Calu3 (cell line): ENCODE measurements at regions not wholly inside any gene's neighbourhood (a gene's known extent, or its start where the extent isn't known, plus 50 kb on each side); places are given as distances from the start of the nearest gene placed in this dataset.

Experiments
- BruUV-seq: library from RNA; stranded (reverse); fragments of 400-500 nt; replicated peaks from 2 replicates; lab custom pipeline; 2021; lab: Mats Ljungman, UMichigan
- CTCF ChIA-PET: fragments of 300-600 bp; sonication (Branson Sonifier 250); formaldehyde crosslinking; loops from one replicate; lab custom pipeline; 2022; ENCODE audit warnings: antibody characterized with exemption; lab: Charles Lee
- DNase-seq: peaks from one replicate; pipeline ENCODE4 v3.0.0; 2022
- H3K27ac Mint-ChIP-seq: one replicate; pipeline ENCODE4 v1.8.0; 2022; ENCODE audit warnings: mixed read lengths; ENCODE audit not compliant: unreplicated experiment
- H3K27me3 Mint-ChIP-seq: one replicate; pipeline ENCODE4 v1.8.0; 2022; ENCODE audit warnings: mixed read lengths; ENCODE audit not compliant: unreplicated experiment
- H3K36me3 Mint-ChIP-seq: one replicate; pipeline ENCODE4 v1.8.0; 2022; ENCODE audit warnings: mild to moderate bottlenecking, moderate library complexity, mixed read lengths; ENCODE audit not compliant: insufficient read depth, unreplicated experiment
- H3K4me1 Mint-ChIP-seq: one replicate; pipeline ENCODE4 v1.8.0; 2022; ENCODE audit warnings: mild to moderate bottlenecking, low read depth, mixed read lengths; ENCODE audit not compliant: unreplicated experiment
- H3K4me3 Mint-ChIP-seq: one replicate; pipeline ENCODE4 v1.8.0; 2022; ENCODE audit warnings: mild to moderate bottlenecking, low read depth, moderate library complexity, mixed read lengths; ENCODE audit not compliant: unreplicated experiment
- H3K9me3 Mint-ChIP-seq: one replicate; pipeline ENCODE4 v1.8.0; 2022; ENCODE audit warnings: low read depth, mixed read lengths; ENCODE audit not compliant: unreplicated experiment
- intact Hi-C: fragments of 100-400 bp; cut with micrococcal nuclease; formaldehyde crosslinking; loops from one replicate; pipeline ENCODE4 v1.10.0; 2022; ENCODE audit not compliant: unreplicated experiment
- TF ChIP-seq, protein P1 (sequence below): fragments of 200-600 bp; IDR thresholded peaks from one replicate; pipeline ENCODE4 v1.8.0; 2022; ENCODE audit warnings: antibody characterized with exemption; ENCODE audit not compliant: unreplicated experiment

GRCh38 chr7:68432585-68432984 is 1165.7 kb upstream of the AUTS2 start:
- DNase-seq: no peak
- BruUV-seq: no TSS peak
- CTCF ChIA-PET: no interaction called here
- no peak overlapping the region for H3K4me3 Mint-ChIP-seq
- H3K9me3 Mint-ChIP-seq: peaks cover 13% of the 10 kb centered on the region
- H3K4me1 Mint-ChIP-seq: no peaks in the 10 kb centered on the region
- intact Hi-C loops: no loop called here
- no peaks in the 10 kb centered on the region for H3K27me3 Mint-ChIP-seq
- H3K27ac Mint-ChIP-seq: no peak overlapping the region
- no peaks in the 10 kb centered on the region for H3K36me3 Mint-ChIP-seq
- TF ChIP-seq, protein P1, sequence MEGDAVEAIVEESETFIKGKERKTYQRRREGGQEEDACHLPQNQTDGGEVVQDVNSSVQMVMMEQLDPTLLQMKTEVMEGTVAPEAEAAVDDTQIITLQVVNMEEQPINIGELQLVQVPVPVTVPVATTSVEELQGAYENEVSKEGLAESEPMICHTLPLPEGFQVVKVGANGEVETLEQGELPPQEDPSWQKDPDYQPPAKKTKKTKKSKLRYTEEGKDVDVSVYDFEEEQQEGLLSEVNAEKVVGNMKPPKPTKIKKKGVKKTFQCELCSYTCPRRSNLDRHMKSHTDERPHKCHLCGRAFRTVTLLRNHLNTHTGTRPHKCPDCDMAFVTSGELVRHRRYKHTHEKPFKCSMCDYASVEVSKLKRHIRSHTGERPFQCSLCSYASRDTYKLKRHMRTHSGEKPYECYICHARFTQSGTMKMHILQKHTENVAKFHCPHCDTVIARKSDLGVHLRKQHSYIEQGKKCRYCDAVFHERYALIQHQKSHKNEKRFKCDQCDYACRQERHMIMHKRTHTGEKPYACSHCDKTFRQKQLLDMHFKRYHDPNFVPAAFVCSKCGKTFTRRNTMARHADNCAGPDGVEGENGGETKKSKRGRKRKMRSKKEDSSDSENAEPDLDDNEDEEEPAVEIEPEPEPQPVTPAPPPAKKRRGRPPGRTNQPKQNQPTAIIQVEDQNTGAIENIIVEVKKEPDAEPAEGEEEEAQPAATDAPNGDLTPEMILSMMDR: no peak

- DNase-seq: no peak
- no peak overlapping the region for H3K4me3 Mint-ChIP-seq
- no peaks in the 10 kb centered on the region for H3K27me3 Mint-ChIP-seq
- H3K27ac Mint-ChIP-seq: no peak overlapping the region
- H3K9me3 Mint-ChIP-seq: peaks cover 15% of the 10 kb centered on the region
- intact Hi-C loops: no loop called here
- CTCF ChIA-PET: no interaction called here
- no TSS peak for BruUV-seq
- no peaks in the 10 kb centered on the region for H3K36me3 Mint-ChIP-seq
- no peaks in the 10 kb centered on the region for H3K4me1 Mint-ChIP-seq
- TF ChIP-seq, protein P1: no peak
Measured at GRCh38 chr7:68433462-68434070, 1164.7 kb upstream of the AUTS2 start.

- BruUV-seq: no TSS peak
- no peak for DNase-seq
- intact Hi-C loops: no loop called here
- H3K4me1 Mint-ChIP-seq: no peaks in the 10 kb centered on the region
- H3K27me3 Mint-ChIP-seq: no peaks in the 10 kb centered on the region
- TF ChIP-seq, protein P1: no peak
- no peak overlapping the region for H3K4me3 Mint-ChIP-seq
- no peaks in the 10 kb centered on the region for H3K36me3 Mint-ChIP-seq
- H3K9me3 Mint-ChIP-seq: peaks cover 15% of the 10 kb centered on the region
- CTCF ChIA-PET: no interaction called here
- no peak overlapping the region for H3K27ac Mint-ChIP-seq
Measured at GRCh38 chr7:68434857-68435256, 1163.4 kb upstream of the AUTS2 start.

GRCh38 chr7:68438016-68438415 is 1160.3 kb upstream of the AUTS2 start:
- TF ChIP-seq, protein P1: no peak
- H3K27me3 Mint-ChIP-seq: no peaks in the 10 kb centered on the region
- peaks cover 10% of the 10 kb centered on the region for H3K9me3 Mint-ChIP-seq
- intact Hi-C loops: no loop called here
- H3K4me3 Mint-ChIP-seq: no peak overlapping the region
- DNase-seq: no peak
- no peaks in the 10 kb centered on the region for H3K36me3 Mint-ChIP-seq
- no peak overlapping the region for H3K27ac Mint-ChIP-seq
- CTCF ChIA-PET: no interaction called here
- H3K4me1 Mint-ChIP-seq: no peaks in the 10 kb centered on the region
- BruUV-seq: no TSS peak
